HAP-1 (cell line): ENCODE measurements at regions not wholly inside any gene's neighbourhood (a gene's known extent, or its start where the extent isn't known, plus 50 kb on each side); places are given as distances from the start of the nearest gene placed in this dataset.
"Not testable (repeated sequence)": the region's sequence is repeated elsewhere in the genome, so short reads cannot be mapped to it uniquely, and the experiment has no call there.

ENCODE experiments used
- DNase-seq, 2 experiments: peaks; one replicate each; pipeline ENCODE4 v3.0.0-alpha.2; 2016 to 2020; ENCODE audit warnings: low spot score in 2 of 2
- H3K27me3 ChIP-seq: fragments of 250-450 bp; sonication (Bioruptor Pico); 2 replicates; pipeline ENCODE4 v1.5.1; 2020; ENCODE audit warnings: low read depth, mild to moderate bottlenecking, moderate library complexity
- H3K36me3 ChIP-seq: fragments of 250-450 bp; sonication (Bioruptor Pico); replicated peaks from 2 replicates; pipeline ENCODE4 v1.5.1; 2020; ENCODE audit warnings: mild to moderate bottlenecking
- H3K4me1 ChIP-seq: fragments of 250-450 bp; sonication (Bioruptor Pico); 2 replicates; pipeline ENCODE4 v1.5.1; 2020; ENCODE audit warnings: mild to moderate bottlenecking
- H3K4me3 ChIP-seq: fragments of 250-450 bp; sonication (Bioruptor Pico); 2 replicates; pipeline ENCODE4 v1.5.1; 2020; ENCODE audit warnings: mild to moderate bottlenecking, moderate library complexity
- H3K9me3 ChIP-seq: fragments of 250-450 bp; sonication (Bioruptor Pico); 2 replicates; pipeline ENCODE4 v1.5.1; 2020; ENCODE audit warnings: mild to moderate bottlenecking, moderate library complexity
- in situ Hi-C: fragments of 300-500 bp; cut with MboI; formaldehyde crosslinking; loops from 3 replicates; pipeline ENCODE4 v1.14.3; 2020; ENCODE audit warnings: low sequenced_read_pairs, inconsistent platforms, mixed read lengths

GRCh38 chr11:98260983-98261382, 759.8 kb upstream of the CNTN5 start:
- H3K4me1 ChIP-seq: no peaks in the 10 kb centered on the region
- no peak for DNase-seq

DNA sequence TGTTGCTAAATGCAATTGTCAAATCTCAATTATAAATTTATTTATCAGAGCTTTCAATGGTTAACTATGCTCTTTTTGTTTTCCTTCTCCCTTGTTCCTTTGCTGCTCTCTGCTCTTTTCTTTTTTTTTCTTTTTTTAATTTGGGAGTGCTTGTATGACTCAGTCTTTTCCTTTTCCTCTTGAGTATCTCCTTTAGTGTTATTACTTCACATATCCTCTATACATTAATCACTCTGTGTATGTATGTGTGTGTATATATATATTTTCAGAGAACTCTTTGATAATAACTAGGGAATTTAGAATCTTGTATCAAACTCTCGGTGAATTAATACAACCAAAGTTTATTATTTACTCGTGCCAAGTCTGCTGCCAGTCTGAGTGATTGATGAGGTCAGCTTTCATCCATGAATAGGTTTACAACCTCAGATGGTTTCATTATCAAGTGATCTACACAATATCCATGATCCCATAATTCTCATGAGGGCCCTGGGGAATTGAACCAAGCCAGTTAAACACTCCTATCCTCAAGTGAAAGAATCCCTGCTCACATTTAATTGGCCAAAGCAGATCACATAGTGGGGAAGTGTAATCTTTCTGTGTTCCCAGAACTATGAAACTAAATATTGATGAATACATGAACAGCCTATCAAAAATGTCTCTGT, 743.4 kb upstream of the CNTN5 start:
- H3K4me3 ChIP-seq: no peak overlapping the region
- DNase-seq: peak in 1 of 2 experiments; percentile 12

More at GRCh38 chr11:98260983-98261382, 759.8 kb upstream of the CNTN5 start:
- in situ Hi-C loops: no loop called here
- Histone ChIP-seq H3K36me3 (no peaks in the 10 kb centered on the region), H3K9me3 (no peaks in the 10 kb centered on the region), H3K4me3 (no peak overlapping the region), H3K27me3 (no peaks in the 10 kb centered on the region)

DNA sequence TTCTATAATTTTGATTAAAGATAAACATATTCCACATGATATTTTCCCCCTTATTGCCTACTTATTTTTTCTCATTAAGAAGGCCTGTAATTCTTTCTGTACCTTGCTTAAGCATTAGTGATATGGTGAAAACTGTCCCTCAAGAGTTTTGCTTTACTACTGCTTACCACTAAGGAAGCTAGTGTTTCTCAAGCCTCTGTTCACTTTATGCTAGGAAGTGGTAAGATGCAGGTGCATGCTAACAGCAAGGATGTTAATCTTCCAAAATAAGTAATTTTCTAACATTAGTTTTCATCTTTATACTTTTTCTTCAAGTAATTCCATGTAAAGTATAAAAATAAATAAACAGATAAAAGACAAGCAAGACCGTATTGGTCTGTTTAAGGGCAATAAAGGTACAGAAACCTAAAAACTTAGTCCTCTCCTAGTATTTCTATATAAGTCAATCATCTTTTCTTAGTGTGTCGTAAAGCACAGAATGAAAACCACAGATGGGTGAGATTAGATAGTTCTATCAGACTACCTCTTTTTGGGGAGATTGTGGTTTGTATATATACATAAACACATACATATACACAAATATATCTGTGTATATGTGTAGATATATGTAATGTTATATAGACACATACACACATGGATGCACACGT, 731.0 kb upstream of the CNTN5 start:
- Histone ChIP-seq H3K36me3 (no peaks in the 10 kb centered on the region), H3K4me1 (no peaks in the 10 kb centered on the region), H3K27me3 (no peaks in the 10 kb centered on the region), H3K9me3 (no peaks in the 10 kb centered on the region), H3K4me3 (no peak overlapping the region)
- in situ Hi-C loops: no loop called here
- no peak for DNase-seq

More for the DNA sequence above, 743.4 kb upstream of the CNTN5 start:
- no peaks in the 10 kb centered on the region for H3K9me3 ChIP-seq
- in situ Hi-C loops: no loop called here
- H3K27me3 ChIP-seq: no peaks in the 10 kb centered on the region
- no peaks in the 10 kb centered on the region for H3K36me3 ChIP-seq
- H3K4me1 ChIP-seq: no peaks in the 10 kb centered on the region

- Histone ChIP-seq H3K9me3 (no peaks in the 10 kb centered on the region), H3K36me3 (no peaks in the 10 kb centered on the region), H3K27me3 (no peaks in the 10 kb centered on the region), H3K4me3 (no peak overlapping the region), H3K4me1 (no peaks in the 10 kb centered on the region)
- in situ Hi-C loops: no loop called here
- no peak for DNase-seq
These were observed 724.5 kb upstream of the CNTN5 start for GRCh38 chr11:98296091-98296880.

- H3K27me3 ChIP-seq: no peaks in the 10 kb centered on the region
These were observed 720.0 kb upstream of the CNTN5 start for GRCh38 chr11:98300719-98301118.

GRCh38 chr11:98307827-98308491, 712.8 kb upstream of the CNTN5 start:
- Histone ChIP-seq H3K4me1 (no peaks in the 10 kb centered on the region), H3K9me3 (no peaks in the 10 kb centered on the region), H3K4me3 (no peak overlapping the region), H3K36me3 (no peaks in the 10 kb centered on the region), H3K27me3 (no peaks in the 10 kb centered on the region)
- DNase-seq: no peak
- in situ Hi-C loops: no loop called here

More at GRCh38 chr11:98300719-98301118, 720.0 kb upstream of the CNTN5 start:
- Histone ChIP-seq H3K4me3 (no peak overlapping the region), H3K36me3 (no peaks in the 10 kb centered on the region), H3K9me3 (no peaks in the 10 kb centered on the region), H3K4me1 (no peaks in the 10 kb centered on the region)
- DNase-seq: no peak
- in situ Hi-C loops: no loop called here

- H3K4me1 ChIP-seq, DNase-seq, H3K4me3 ChIP-seq, in situ Hi-C loops, H3K27me3 ChIP-seq, H3K36me3 ChIP-seq, H3K9me3 ChIP-seq: not testable (repeated sequence)
These were observed 690.4 kb upstream of the CNTN5 start for GRCh38 chr11:98330306-98330705.

GRCh38 chr11:98358551-98358950, 662.2 kb upstream of the CNTN5 start:
- Histone ChIP-seq H3K4me3 (no peak overlapping the region), H3K9me3 (no peaks in the 10 kb centered on the region), H3K27me3 (no peaks in the 10 kb centered on the region), H3K4me1 (no peaks in the 10 kb centered on the region), H3K36me3 (no peaks in the 10 kb centered on the region)
- in situ Hi-C loops: no loop called here
- no peak for DNase-seq

DNA sequence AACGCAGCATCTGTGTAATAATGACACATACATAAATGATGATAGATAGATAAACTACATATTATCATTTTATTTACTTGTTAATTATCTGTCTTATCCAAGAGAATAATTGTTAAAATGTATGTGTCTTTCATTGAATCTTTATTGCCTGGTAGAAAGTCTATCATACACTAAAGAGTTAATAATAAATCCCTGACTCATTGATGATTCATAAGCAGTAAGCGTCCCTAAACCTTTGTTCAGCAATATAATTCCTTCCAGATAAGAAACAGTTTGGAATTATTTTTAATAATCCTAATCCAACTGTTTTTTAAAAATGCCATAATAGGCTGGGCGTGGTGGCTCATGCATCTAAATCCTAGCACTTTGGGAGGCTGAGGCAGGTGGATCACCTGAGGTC, 655.6 kb upstream of the CNTN5 start:
- DNase-seq: no peak
- no peaks in the 10 kb centered on the region for H3K36me3 ChIP-seq
- no peaks in the 10 kb centered on the region for H3K4me1 ChIP-seq
- in situ Hi-C loops: no loop called here
- no peak overlapping the region for H3K4me3 ChIP-seq
- no peaks in the 10 kb centered on the region for H3K9me3 ChIP-seq
- H3K27me3 ChIP-seq: no peaks in the 10 kb centered on the region

- in situ Hi-C loops: no loop called here
- H3K36me3 ChIP-seq: no peaks in the 10 kb centered on the region
- DNase-seq: no peak
These were observed 654.8 kb upstream of the CNTN5 start for GRCh38 chr11:98365941-98366340.

GRCh38 chr11:98390391-98390790, 630.4 kb upstream of the CNTN5 start:
- H3K9me3 ChIP-seq: no peaks in the 10 kb centered on the region
- H3K4me3 ChIP-seq: no peak overlapping the region
- no peak for DNase-seq
- H3K27me3 ChIP-seq: no peaks in the 10 kb centered on the region
- H3K4me1 ChIP-seq: no peaks in the 10 kb centered on the region
- H3K36me3 ChIP-seq: no peaks in the 10 kb centered on the region
- in situ Hi-C loops: no loop called here

More at GRCh38 chr11:98365941-98366340, 654.8 kb upstream of the CNTN5 start:
- no peaks in the 10 kb centered on the region for H3K27me3 ChIP-seq
- no peak overlapping the region for H3K4me3 ChIP-seq
- H3K9me3 ChIP-seq: no peaks in the 10 kb centered on the region
- H3K4me1 ChIP-seq: no peaks in the 10 kb centered on the region

DNA sequence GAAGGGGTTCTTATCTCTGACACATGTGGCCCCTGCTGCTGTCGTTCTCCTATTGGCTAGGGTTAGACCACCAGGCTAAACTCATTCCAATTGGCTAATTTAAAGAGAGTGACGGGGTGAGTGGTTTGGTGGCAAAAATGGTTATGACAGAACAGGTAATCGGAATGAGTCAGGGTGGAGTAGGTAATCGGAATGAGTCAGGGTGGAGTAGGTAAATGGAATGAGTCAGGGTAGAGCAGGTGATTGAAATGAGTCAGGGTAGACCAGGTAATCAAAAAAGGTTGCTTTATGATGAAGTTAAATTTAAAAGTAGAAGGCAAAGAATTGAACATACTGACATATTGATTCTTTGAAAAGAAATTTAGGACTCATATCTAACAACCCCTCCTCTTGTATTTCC, 626.2 kb upstream of the CNTN5 start:
- DNase-seq, H3K36me3 ChIP-seq, H3K27me3 ChIP-seq, H3K4me1 ChIP-seq, in situ Hi-C loops, H3K9me3 ChIP-seq, H3K4me3 ChIP-seq: not testable (repeated sequence)

DNA sequence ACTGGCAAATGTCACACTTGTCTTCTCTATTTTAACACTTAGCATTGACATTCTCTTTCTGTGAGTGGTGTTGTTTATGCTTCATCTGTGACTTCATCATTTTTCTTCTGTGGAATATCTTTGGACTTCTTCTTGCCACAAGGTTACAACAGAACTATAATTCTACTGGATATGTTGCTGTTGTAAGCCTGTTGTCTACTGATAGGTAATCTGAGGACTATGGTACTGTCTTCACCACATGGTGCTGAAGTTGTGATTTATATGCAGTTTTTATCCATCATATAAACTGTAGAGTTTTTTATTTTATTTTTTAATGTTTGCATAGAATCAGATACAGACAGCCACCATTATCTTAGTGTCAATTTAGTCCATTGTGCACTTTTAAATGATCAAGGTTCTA, 622.2 kb upstream of the CNTN5 start:
- no peaks in the 10 kb centered on the region for H3K27me3 ChIP-seq
- no peaks in the 10 kb centered on the region for H3K36me3 ChIP-seq
- H3K4me1 ChIP-seq: no peaks in the 10 kb centered on the region
- H3K9me3 ChIP-seq: no peaks in the 10 kb centered on the region
- no peak overlapping the region for H3K4me3 ChIP-seq
- in situ Hi-C loops: no loop called here
- DNase-seq: no peak

DNA sequence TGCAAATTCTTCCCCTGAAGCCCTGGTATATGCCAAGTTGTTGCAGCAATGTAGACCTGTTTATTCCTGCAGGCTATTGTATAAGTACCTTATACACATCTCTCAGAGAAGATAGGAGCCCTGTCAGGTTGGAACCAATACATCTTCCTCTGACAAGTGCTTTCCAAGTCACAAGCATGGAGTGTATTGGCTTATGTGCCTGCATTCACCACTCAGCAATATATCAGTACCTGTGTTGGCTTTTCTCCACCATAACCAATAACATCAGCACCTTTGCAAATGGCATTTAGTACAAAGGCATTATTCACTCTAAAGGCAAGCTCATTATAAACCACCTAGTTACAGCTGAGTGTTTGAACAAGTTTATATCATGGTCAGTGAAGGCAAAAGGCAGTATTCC, 611.7 kb upstream of the CNTN5 start:
- no peak for DNase-seq
- no peaks in the 10 kb centered on the region for H3K36me3 ChIP-seq
- no peaks in the 10 kb centered on the region for H3K9me3 ChIP-seq
- in situ Hi-C loops: no loop called here
- H3K27me3 ChIP-seq: no peaks in the 10 kb centered on the region
- no peak overlapping the region for H3K4me3 ChIP-seq
- H3K4me1 ChIP-seq: no peaks in the 10 kb centered on the region
